ENCODE measurements at regions not wholly inside any gene's neighbourhood (a gene's known extent, or its start where the extent isn't known, plus 50 kb on each side); places are given as distances from the start of the nearest gene placed in this dataset.

DNA sequence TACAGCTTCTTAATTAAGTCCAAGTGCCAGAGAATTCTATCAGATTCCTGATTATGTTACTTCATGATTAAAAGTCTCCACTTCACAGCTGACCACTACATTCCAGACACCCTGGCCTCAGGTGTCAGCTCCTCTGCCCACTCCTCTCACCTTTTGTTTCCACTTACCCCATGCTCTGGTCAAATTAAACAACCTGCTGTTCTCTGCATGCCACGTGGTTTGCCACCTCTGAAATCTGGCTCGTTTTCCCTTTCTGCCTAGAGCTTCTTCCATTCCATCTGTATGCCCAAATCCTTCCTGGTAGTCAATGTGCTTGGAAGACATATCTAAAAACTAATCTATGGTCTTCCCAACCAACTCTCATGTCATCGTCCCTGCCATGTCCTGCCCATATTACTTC lies 158.6 kb downstream of the ICE1 start:
- TF ChIP-seq POLR2A (IDR thresholded peaks at IDR 0.05) = no peak
- TF ChIP-seq, protein P1, sequence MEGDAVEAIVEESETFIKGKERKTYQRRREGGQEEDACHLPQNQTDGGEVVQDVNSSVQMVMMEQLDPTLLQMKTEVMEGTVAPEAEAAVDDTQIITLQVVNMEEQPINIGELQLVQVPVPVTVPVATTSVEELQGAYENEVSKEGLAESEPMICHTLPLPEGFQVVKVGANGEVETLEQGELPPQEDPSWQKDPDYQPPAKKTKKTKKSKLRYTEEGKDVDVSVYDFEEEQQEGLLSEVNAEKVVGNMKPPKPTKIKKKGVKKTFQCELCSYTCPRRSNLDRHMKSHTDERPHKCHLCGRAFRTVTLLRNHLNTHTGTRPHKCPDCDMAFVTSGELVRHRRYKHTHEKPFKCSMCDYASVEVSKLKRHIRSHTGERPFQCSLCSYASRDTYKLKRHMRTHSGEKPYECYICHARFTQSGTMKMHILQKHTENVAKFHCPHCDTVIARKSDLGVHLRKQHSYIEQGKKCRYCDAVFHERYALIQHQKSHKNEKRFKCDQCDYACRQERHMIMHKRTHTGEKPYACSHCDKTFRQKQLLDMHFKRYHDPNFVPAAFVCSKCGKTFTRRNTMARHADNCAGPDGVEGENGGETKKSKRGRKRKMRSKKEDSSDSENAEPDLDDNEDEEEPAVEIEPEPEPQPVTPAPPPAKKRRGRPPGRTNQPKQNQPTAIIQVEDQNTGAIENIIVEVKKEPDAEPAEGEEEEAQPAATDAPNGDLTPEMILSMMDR (IDR thresholded peaks at IDR 0.05) = no peak

Data from sigmoid colon (tissue), 3 donors.